Ishikawa (cell line): ENCODE measurements at regions not wholly inside any gene's neighbourhood (a gene's known extent, or its start where the extent isn't known, plus 50 kb on each side); places are given as distances from the start of the nearest gene placed in this dataset.

ENCODE experiments used
- EP300 ChIP-seq: IDR thresholded peaks from 2 replicates; pipeline ENCODE4 v1.6.1; 2012; ENCODE audit warnings: borderline replicate concordance
- MAX ChIP-seq: IDR thresholded peaks from 2 replicates; pipeline ENCODE4 v1.6.1; 2012
- NFIC ChIP-seq: IDR thresholded peaks from 2 replicates; pipeline ENCODE4 v1.6.1; 2012
- RAD21 ChIP-seq: IDR thresholded peaks from 2 replicates; pipeline ENCODE4 v1.6.1; 2012; ENCODE audit warnings: low read depth
- REST ChIP-seq: IDR thresholded peaks from 2 replicates; pipeline ENCODE4 v1.6.1; 2012; ENCODE audit warnings: low read depth, mild to moderate bottlenecking
- TAF1 ChIP-seq: IDR thresholded peaks from 2 replicates; pipeline ENCODE4 v1.6.1; 2012; ENCODE audit warnings: low read depth, mild to moderate bottlenecking
- YY1 ChIP-seq: IDR thresholded peaks from 2 replicates; pipeline ENCODE4 v1.6.1; 2012; ENCODE audit warnings: low read depth

DNA sequence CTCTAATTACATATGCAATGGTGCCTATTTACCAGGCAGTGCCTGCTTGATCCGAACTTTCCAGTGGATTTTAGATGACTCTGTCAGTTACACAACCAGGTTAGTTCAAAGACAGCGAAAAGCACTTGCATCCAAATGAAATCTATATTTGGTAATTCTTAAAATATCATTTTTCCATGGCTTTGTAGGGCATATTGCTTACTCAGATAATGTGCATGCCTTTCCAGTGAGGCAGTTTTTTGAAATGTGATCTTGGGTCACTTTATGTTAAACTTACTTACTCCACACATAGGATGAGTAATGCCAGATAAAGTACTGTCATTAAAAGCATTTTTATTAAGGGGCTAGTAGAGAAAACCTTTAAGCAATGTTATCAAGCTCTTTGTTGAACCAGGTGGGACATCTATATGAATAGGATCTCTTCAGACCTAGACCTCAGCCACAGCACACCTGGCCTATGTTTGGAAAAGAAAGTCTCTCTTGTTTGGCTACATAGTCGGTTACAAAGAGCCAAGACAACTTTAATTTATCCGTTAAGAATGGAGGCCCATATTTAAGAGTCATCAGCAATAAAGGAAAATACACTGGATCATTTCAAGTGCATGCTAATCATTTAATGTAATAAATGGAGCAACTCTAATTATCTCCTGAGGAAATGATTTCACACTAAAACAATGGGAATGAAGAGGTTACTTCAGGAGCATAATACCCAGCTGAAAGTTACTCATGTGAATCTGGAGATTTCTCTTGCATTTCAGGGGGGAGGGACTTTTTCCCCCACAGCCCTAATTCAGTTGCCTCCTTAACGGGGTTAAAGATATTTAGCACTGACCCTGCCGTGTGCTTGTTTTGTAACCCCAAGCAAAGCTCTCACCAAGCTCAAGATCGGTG, 56.3 kb upstream of the TMCO5A start:
- TF ChIP-seq REST = no peak
- no peak for TF ChIP-seq TAF1
- no peak for TF ChIP-seq YY1
- no peak for TF ChIP-seq RAD21
- TF ChIP-seq EP300 = no peak
- no peak for TF ChIP-seq MAX
- TF ChIP-seq NFIC = no peak
